ENCODE measurements at regions not wholly inside any gene's neighbourhood (a gene's known extent, or its start where the extent isn't known, plus 50 kb on each side); places are given as distances from the start of the nearest gene placed in this dataset.

- no peak for DNase-seq
These were observed 81.9 kb downstream of the PJA1 start for GRCh38 chrX:69083361-69083760.

- no peak for DNase-seq
These were observed 82.5 kb downstream of the PJA1 start for GRCh38 chrX:69082753-69083150.

GRCh38 chrX:69082055-69082752 is 83.0 kb downstream of the PJA1 start:
- no peak for DNase-seq

GRCh38 chrX:69080855-69081465 is 84.3 kb downstream of the PJA1 start:
- no peak for DNase-seq

- DNase-seq, result no peak
These were observed 86.0 kb downstream of the PJA1 start for GRCh38 chrX:69079268-69079667.

- no peak for DNase-seq
These were observed 87.3 kb downstream of the PJA1 start for GRCh38 chrX:69077895-69078455.

GRCh38 chrX:69076088-69076487 is 89.2 kb downstream of the PJA1 start:
- DNase-seq, result no peak

- DNase-seq, result no peak
These were observed 90.5 kb downstream of the PJA1 start for GRCh38 chrX:69074726-69075125.

- no peak for DNase-seq
These were observed 91.5 kb downstream of the PJA1 start for GRCh38 chrX:69073721-69074120.

GRCh38 chrX:69073241-69073640 is 92.0 kb downstream of the PJA1 start:
- no peak for DNase-seq

- DNase-seq, result no peak
These were observed 92.7 kb downstream of the PJA1 start for GRCh38 chrX:69072486-69073006.

- DNase-seq, result no peak
These were observed 94.2 kb downstream of the PJA1 start for GRCh38 chrX:69070949-69071650.

- no peak for DNase-seq
These were observed 95.4 kb downstream of the PJA1 start for GRCh38 chrX:69069876-69070275.

- no peak for DNase-seq
These were observed 96.2 kb downstream of the PJA1 start for GRCh38 chrX:69069086-69069445.

- no peak for DNase-seq
These were observed 96.8 kb downstream of the PJA1 start for GRCh38 chrX:69068301-69069085.

- no peak for DNase-seq
These were observed 97.4 kb downstream of the PJA1 start for GRCh38 chrX:69067841-69068240.

GRCh38 chrX:69066966-69067525 is 98.2 kb downstream of the PJA1 start:
- no peak for DNase-seq

GRCh38 chrX:69066021-69066757 is 99.1 kb downstream of the PJA1 start:
- no peak for DNase-seq

GRCh38 chrX:69065451-69065850 is 99.8 kb downstream of the PJA1 start:
- DNase-seq, result no peak

GRCh38 chrX:69063486-69063885 is 101.8 kb downstream of the PJA1 start:
- no peak for DNase-seq

GRCh38 chrX:69062493-69062892 is 102.8 kb downstream of the PJA1 start:
- no peak for DNase-seq
